GM12865 (cell line): ENCODE measurements at regions not wholly inside any gene's neighbourhood (a gene's known extent, or its start where the extent isn't known, plus 50 kb on each side); places are given as distances from the start of the nearest gene placed in this dataset.

Experiments
- DNase-seq: peaks from one replicate; pipeline ENCODE4 v3.0.0; 2010; ENCODE audit warnings: low read depth
- H3K4me3 ChIP-seq: 2 replicates; pipeline ENCODE4 v1.5.1; 2011; ENCODE audit warnings: mild to moderate bottlenecking, low read depth, low read length, control low read depth
- CTCF ChIP-seq: IDR thresholded peaks from 2 replicates; pipeline ENCODE4 v1.5.1; 2011; ENCODE audit warnings: low read length, control low read depth, low read depth, inconsistent platforms; ENCODE audit not compliant: insufficient read depth; ENCODE audit errors: missing control alignments

DNA sequence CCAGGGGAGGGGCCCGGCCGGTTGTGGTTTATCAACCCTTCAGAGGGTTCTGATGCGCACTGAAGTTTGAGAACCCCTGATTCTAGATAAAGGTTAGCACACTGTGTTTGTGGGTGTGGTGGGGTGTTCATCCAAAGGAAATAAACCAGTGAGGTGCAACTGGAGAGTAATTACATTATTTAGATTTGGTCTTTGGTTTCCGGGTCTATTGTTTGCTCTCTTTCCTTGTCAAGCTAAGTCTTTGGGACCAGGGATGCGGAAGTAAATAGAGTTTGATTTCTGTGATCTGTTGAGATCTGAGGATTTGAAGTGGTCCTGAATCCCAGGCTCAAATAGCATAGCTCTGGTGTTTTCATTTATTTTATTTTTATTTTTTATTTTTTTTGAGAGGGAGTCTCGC, 50.5 kb upstream of the CLMP start:
- no peak for TF ChIP-seq CTCF
- DNase-seq: no peak

More for the DNA sequence above, 50.5 kb upstream of the CLMP start:
- H3K4me3 ChIP-seq: no peak overlapping the region
